Gastrocnemius medialis (tissue), 4 donors: ENCODE measurements at regions not wholly inside any gene's neighbourhood (a gene's known extent, or its start where the extent isn't known, plus 50 kb on each side); places are given as distances from the start of the nearest gene placed in this dataset.

Source experiments
- ATAC-seq, 2 donors: fragments of 150-250 bp; one replicate each; pipeline ENCODE4 v1.9.1; 2016
- DNase-seq, 2 donors: peaks; one replicate each; pipeline ENCODE4 v3.0.0-alpha.2; 2019
- H3K27ac ChIP-seq, 4 donors: fragments of 200-600 bp; sonication (generic); 1 replicate in 1 of 4; 2 replicates in 3 of 4; pipeline ENCODE4 v1.5.1; 2016 to 2018; ENCODE audit warnings: mild to moderate bottlenecking in 2 of 4, moderate library complexity in 1 of 4
- H3K27me3 ChIP-seq, 3 donors: fragments of 200-600 bp; sonication (generic) in 2 of 3; 1 replicate in 1 of 3; 2 replicates in 2 of 3; pipeline versions ENCODE4 v1.5.1 to v1.6.0; 2016 to 2019; ENCODE audit warnings: mild to moderate bottlenecking in 1 of 3, moderate library complexity in 1 of 3
- H3K36me3 ChIP-seq, 2 donors: fragments of 200-600 bp; sonication (generic) in 1 of 2; one replicate each; pipeline ENCODE4 v1.5.1; 2017 to 2018
- H3K4me1 ChIP-seq, 2 donors: fragments of 200-600 bp; sonication (generic) in 1 of 2; one replicate each; pipeline ENCODE4 v1.5.1; 2016 to 2017; ENCODE audit warnings: mild to moderate bottlenecking in 2 of 2
- H3K4me3 ChIP-seq, 4 donors: fragments of 200-600 bp; sonication (generic) in 3 of 4; 1 replicate in 1 of 4; 2 replicates in 3 of 4; pipeline ENCODE4 v1.5.1; 2016 to 2019; ENCODE audit warnings: mild to moderate bottlenecking in 2 of 4
- H3K9me3 ChIP-seq, 3 donors: fragments of 200-600 bp; sonication (generic) in 2 of 3; 1 replicate in 1 of 3; 2 replicates in 2 of 3; pipeline ENCODE4 v1.5.1; 2016 to 2019
- CTCF ChIP-seq, 5 experiments: fragments of 450-650 bp in 3 of 5; fragments of 200-600 bp in 2 of 5; sonication (generic) in 2 of 5; IDR thresholded peaks in 4 of 5; conservative IDR thresholded peaks in 1 of 5; 1 replicate in 4 of 5; 2 replicates in 1 of 5; pipeline ENCODE4 v1.5.1; 2016 to 2019; ENCODE audit warnings: antibody characterized with exemption in 5 of 5, mild to moderate bottlenecking in 3 of 5, moderate library complexity in 3 of 5
- POLR2A ChIP-seq, 2 donors: fragments of 450-650 bp; IDR thresholded peaks; one replicate each; pipeline ENCODE4 v1.6.1; 2017; ENCODE audit warnings: antibody characterized with exemption in 2 of 2, mild to moderate bottlenecking in 2 of 2, moderate library complexity in 2 of 2
- in situ Hi-C, 4 donors: fragments of 200-750 bp; cut with MboI; loops; one replicate each; pipeline versions ENCODE4 v1.15.0 to v1.8.0; 2017; ENCODE audit warnings: low sequenced_read_pairs in 4 of 4
- intact Hi-C: fragments of 100-400 bp; cut with DNase I; formaldehyde crosslinking; loops from one replicate; pipeline ENCODE4 v1.15.1; 2023; ENCODE audit warnings: low total_unique reads

- no peak for ATAC-seq
- DNase-seq = no peak
- no peak overlapping the region for H3K4me3 ChIP-seq
- H3K9me3 ChIP-seq = no peaks in the 10 kb centered on the region
- no peak for TF ChIP-seq POLR2A (IDR thresholded peaks at IDR 0.05)
- no peak for TF ChIP-seq CTCF (IDR thresholded peaks at IDR 0.05 in 4 of 5, conservative IDR thresholded peaks at IDR 0.05 in 1 of 5)
- H3K36me3 ChIP-seq = no peaks in the 10 kb centered on the region
- no peaks in the 10 kb centered on the region for H3K27me3 ChIP-seq
- intact Hi-C loops = no loop called here
- H3K27ac ChIP-seq = no peak overlapping the region
- peaks cover 22 to 25% of the 10 kb centered on the region in 2 donors for H3K4me1 ChIP-seq
- in situ Hi-C loops = no loop called here
These were observed 54.7 kb upstream of the NRIP1 start for GRCh38 chr21:15119486-15119885.

- DNase-seq = no peak
- in situ Hi-C loops = no loop called here
- H3K4me3 ChIP-seq = no peak overlapping the region
- intact Hi-C loops = loop anchor here (1.0 to 10.0 kb wide), 5 partner anchors 56 to 614 kb away; no protein-coding TSS in a partner anchor
- no peak for TF ChIP-seq POLR2A (IDR thresholded peaks at IDR 0.05)
- no peak for TF ChIP-seq CTCF (IDR thresholded peaks at IDR 0.05 in 4 of 5, conservative IDR thresholded peaks at IDR 0.05 in 1 of 5)
- H3K36me3 ChIP-seq = no peaks in the 10 kb centered on the region
- H3K27me3 ChIP-seq = no peaks in the 10 kb centered on the region
- H3K4me1 ChIP-seq = peaks cover 22 to 25% of the 10 kb centered on the region in 2 donors
- H3K27ac ChIP-seq = peak overlapping the region; percentile 76 to 90 (median 88)
- no peaks in the 10 kb centered on the region for H3K9me3 ChIP-seq
- ATAC-seq = no peak
These were observed 56.4 kb upstream of the NRIP1 start for GRCh38 chr21:15121097-15121654.

- intact Hi-C loops (loop anchor here (1.0 to 10.0 kb wide), 5 partner anchors 56 to 613 kb away; no protein-coding TSS in a partner anchor), in situ Hi-C loops (no loop called here)
- DNase-seq (peak; percentile 83 to 88), ATAC-seq (peak; percentile 90 to 91)
- H3K9me3 ChIP-seq = no peaks in the 10 kb centered on the region
- peaks cover 22 to 26% of the 10 kb centered on the region in 2 donors for H3K4me1 ChIP-seq
- TF ChIP-seq POLR2A (IDR thresholded peaks at IDR 0.05) (no peak), CTCF (IDR thresholded peaks at IDR 0.05 in 4 of 5, conservative IDR thresholded peaks at IDR 0.05 in 1 of 5) (no peak)
- peak overlapping the region; percentile 76 to 90 (median 88) for H3K27ac ChIP-seq
- H3K36me3 ChIP-seq = no peaks in the 10 kb centered on the region
- peak overlapping the region; percentile 1 to 37 (median 18) for H3K4me3 ChIP-seq
- no peaks in the 10 kb centered on the region for H3K27me3 ChIP-seq
These were observed 56.9 kb upstream of the NRIP1 start for GRCh38 chr21:15121655-15122120.

GRCh38 chr21:15122241-15122640, 57.4 kb upstream of the NRIP1 start:
- peak overlapping the region; percentile 1 to 37 (median 18) for H3K4me3 ChIP-seq
- H3K27ac ChIP-seq = peak overlapping the region; percentile 76 to 90 (median 88)
- no peaks in the 10 kb centered on the region for H3K36me3 ChIP-seq
- no peak for TF ChIP-seq CTCF (IDR thresholded peaks at IDR 0.05 in 4 of 5, conservative IDR thresholded peaks at IDR 0.05 in 1 of 5)
- no peak for TF ChIP-seq POLR2A (IDR thresholded peaks at IDR 0.05)
- intact Hi-C loops = loop anchor here (5.0 to 10.0 kb wide), 4 partner anchors 115 to 613 kb away; no protein-coding TSS in a partner anchor
- in situ Hi-C loops = no loop called here
- no peaks in the 10 kb centered on the region for H3K9me3 ChIP-seq
- ATAC-seq = peak; percentile 91 to 95
- peak; percentile 88 to 91 for DNase-seq
- H3K27me3 ChIP-seq = no peaks in the 10 kb centered on the region
- H3K4me1 ChIP-seq = peaks cover 27% of the 10 kb centered on the region in 2 donors
